Stimulated activated CD4-positive, alpha-beta T cell treated with anti-CD3 and anti-CD28 coated beads, Interleukin-12 subunit alpha, Interleukin-12 subunit beta, amount 100 ng/mL, for 4 hours (primary cell): ENCODE measurements at regions not wholly inside any gene's neighbourhood (a gene's known extent, or its start where the extent isn't known, plus 50 kb on each side); places are given as distances from the start of the nearest gene placed in this dataset.
"Not testable (repeated sequence)": the region's sequence is repeated elsewhere in the genome, so short reads cannot be mapped to it uniquely, and the experiment has no call there.

Experiments used
- DNase-seq: peaks from one replicate; pipeline ENCODE4 v3.0.0-alpha.2; 2020

- peak; percentile 19 for DNase-seq
Measured at GRCh38 chrX:39688576-39689375, 409.0 kb downstream of the BCOR start.

- DNase-seq: no peak
Measured at GRCh38 chrX:39689376-39690104, 408.2 kb downstream of the BCOR start.

DNA sequence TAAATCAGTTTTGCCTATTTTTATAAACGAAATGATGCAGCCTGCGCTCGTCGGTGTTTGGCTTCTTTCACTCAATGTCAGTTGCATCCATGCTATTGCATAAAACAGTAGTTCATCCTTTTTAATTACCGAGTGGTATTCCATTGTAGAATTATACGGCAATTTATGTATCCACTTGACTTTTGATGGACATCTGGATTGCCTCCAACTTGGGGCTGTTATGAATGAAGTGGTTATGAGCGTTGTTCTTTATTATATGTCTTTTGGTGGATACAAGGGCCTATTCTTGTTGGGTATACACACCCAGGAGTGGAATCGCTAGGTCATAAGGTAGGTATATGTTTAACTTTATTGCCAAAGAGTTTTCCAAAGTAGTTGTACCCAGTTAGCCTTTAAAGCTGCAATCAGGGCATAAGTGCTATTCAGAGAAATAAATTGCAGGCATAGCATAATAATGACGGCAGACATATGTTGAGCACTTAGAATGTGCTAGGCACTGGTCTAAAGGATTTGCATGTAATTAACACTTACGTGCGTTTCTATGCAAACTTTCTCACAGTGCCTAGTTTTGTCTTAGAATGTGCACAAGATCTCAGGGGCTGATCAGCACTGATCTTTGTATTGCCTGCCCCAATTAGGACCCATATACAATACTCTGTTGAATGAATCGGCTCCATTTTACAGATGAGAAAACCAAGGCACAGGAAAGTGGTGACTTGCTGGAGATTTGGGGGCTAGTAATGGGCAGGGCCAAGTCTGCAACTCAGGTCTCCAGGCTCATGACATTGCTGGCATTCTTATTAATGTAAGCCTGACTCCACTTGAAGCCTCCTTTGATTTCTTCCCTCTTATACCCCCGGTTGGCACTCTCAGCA, 407.0 kb downstream of the BCOR start:
- DNase-seq: no peak

- DNase-seq: no peak
Measured at GRCh38 chrX:39691724-39692123, 406.0 kb downstream of the BCOR start.

GRCh38 chrX:39692796-39693195, 405.0 kb downstream of the BCOR start:
- DNase-seq: no peak

DNA sequence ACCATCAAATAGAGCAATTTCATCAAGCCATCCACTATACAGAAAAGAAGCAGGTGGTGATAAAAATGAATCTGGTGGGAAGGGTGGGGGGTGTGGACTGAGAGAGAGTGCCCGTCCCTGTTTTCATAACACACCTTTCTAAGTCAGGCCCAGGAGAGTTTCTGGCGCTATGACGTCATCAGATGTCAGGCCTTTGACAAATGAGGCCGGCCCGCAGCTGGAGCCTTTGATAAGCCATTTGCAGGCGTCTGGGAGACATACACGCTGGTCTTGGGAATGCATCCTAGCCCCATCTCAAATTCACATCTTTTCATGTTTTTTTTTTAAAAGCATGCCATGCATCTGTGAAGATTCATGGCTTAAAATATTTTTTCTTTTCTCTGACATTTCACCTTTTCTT, 404.5 kb downstream of the BCOR start:
- no peak for DNase-seq

DNA sequence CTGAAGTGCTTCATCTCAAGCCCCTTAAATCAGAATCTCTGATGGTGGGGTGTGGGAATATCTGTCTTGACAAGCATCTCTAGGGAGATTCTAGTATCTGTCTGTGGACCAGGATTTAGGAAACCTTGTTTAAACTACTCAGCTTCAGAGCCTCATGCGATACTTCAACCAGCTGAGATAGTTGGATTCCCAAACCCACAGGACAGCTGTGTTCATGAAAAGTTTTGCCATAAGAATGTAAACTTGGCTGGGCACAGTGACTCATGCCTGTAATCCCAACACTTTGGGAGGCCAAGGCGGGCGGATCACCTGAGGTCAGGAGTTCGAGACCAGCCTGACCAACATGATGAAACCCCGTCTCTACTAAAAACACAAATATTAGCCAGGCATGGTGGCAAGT, 395.1 kb downstream of the BCOR start:
- not testable (repeated sequence) for DNase-seq

DNA sequence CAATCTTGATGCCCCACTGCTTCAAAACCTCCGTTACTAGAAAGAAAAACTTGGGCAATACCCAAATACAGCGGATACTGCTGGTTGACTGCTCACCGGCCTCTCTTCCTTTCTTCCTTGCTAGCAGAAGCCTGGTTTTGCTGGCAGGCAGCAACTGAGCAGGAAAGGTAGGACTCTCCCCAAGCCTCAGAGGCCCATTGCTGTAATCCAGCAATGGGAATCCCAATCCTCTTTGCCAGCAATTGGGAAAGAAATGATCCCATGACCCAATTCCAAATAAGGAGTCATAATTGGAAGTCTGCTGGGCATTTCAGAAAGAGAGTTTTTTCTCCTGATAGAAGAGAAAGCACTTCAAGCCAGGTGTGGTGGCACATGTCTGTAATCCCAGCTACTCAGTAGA, 394.5 kb downstream of the BCOR start:
- no peak for DNase-seq

DNA sequence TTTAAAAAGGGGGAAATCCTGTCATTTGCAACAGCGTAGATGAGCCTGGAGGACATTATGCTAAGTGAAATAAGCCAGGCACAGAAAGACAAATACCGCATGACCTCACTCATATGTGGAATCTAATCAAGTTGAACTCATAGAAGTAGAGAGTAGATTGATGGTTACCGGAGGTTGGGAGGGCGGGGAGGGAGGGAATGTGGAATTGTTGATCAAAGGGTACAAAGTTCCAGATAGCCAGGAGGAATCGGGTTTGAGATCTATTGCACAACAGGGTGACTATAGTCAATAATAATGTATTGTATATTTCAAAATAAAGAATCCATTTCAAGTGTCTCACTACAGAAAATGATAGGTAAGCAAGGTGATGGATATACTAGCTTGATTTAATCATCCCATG, 393.2 kb downstream of the BCOR start:
- no peak for DNase-seq

DNA sequence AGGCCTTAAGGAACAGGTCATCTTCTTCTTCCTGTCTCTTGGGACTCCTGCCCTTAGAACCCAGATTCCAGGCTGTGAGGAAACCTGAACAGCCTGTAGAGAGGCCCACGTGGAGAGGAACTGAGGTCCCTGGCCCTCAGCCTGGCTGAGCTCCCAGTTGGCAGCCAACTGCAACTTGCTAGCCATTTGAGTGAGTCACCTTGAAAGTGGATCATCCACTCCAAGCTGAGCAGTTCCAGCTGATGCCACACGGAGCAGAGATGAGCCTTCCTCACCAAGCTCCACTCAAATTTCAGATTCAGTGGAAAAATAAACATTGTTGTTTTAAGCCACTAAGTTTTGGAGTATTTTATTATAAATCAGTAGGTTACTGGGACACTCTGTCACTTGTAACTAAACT, 392.5 kb downstream of the BCOR start:
- DNase-seq: no peak

DNA sequence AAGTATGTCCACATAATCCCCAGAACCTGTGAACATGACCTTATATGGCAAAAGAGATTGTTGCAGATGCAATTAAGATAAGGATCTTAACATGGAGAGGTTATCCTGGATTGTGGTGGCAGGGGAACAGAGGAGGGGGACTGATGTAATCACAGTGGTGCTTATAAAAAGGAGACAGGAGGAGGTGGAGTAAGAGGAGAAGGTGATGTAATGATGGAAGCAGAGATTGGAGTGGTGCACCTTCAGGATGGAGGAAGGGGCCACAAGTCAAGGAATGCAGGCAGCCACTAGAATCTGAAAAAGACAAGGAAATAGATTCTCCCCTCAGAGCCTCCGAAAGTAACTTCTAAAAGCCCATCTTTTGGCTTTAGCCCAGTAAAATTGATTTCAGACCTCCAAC, 388.4 kb downstream of the BCOR start:
- no peak for DNase-seq

DNA sequence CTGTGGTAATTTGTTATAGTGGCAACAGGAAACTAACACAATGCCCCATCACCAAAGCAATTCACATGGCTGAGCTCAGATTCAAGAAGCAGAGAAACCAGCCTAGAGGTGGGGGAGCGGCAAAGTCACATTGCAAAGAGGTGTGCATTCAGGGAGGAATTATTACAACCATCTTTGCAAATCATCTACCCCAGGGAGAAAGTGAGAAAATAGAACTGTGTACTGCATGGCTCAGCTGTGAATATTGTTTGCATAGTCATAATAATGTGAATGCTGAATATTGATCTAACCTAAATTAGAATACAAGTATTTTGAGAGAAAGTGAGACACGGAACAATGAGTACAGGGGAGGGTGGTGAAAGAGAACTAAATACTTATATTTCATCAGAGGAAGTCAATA, 387.9 kb downstream of the BCOR start:
- no peak for DNase-seq

DNA sequence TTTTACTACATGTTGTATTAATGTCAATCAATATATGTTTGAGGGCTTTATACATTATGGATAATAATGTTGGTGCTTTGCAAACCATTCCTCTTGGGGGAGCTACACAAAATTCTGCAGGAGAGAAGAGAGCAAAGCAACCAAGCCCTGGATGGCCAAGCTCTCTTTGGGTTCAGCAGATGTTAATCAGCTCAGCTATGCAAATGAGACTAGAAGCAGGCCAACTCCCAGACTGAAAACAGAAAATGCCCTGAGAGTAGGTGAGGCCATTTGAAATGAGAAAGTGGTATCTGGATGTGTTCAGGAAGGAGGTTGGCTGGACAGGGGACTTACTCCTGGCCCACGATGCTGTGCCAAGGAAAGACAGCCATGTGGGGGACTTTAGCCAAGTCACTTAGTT, 387.0 kb downstream of the BCOR start:
- no peak for DNase-seq

DNA sequence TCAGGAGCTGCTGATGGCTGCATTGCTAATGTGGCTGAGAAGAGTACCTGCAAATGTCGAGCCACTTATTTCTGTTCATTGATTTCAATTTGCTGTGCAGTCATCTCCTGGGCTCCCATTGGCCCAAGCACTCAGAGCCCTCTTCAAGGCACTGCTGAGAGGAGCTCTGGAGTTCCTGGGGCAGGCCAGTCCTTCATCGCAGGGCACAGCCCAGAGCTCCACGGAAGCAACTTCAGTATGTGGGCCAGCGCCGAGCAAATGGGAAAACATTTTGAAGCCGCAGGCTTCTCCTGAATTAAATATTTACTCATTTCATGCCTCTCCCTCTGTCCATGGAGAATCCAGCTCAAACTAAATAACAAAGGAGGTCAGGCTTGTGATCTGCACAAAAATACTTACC, 383.3 kb downstream of the BCOR start:
- no peak for DNase-seq

GRCh38 chrX:39716401-39716800, 381.4 kb downstream of the BCOR start:
- no peak for DNase-seq

- DNase-seq: no peak
Measured at GRCh38 chrX:39716802-39717540, 380.8 kb downstream of the BCOR start.

- no peak for DNase-seq
Measured at GRCh38 chrX:39718981-39719380, 378.8 kb downstream of the BCOR start.

GRCh38 chrX:39720945-39721344, 376.8 kb downstream of the BCOR start:
- DNase-seq: no peak

DNA sequence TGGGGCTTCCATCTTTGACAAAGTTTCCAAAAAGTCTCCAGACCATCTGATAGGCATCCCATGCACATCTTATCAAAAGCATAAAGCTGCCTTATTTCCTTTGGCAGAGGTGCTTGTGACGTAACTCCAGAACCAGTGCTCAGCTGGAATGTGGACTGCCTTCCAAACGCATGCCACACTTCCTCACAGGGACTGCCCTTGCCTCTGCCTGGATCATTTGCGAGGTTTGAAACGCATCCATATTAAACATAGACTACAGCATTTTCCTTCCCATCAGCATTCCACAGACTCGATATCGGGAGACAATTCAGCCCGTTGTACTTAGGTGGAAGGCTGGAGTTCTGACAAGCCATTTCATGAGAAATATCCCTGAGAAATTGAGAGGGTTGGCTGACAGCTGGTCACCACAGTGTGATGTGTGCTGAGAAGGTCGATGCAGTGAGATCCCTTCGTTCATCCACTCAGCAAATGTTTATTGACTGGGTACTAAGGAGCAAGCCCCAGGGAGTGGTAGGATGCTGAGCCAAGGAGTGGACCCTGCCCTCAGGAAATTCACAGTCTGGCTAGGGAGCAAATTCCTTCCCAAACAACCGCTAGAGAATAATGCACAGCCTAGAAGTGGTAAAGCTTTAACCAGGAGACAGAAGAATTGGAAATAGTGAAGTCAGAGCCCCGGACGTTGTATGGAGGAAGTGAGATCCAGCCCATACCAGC, 376.0 kb downstream of the BCOR start:
- no peak for DNase-seq

- no peak for DNase-seq
Measured at GRCh38 chrX:39724544-39724943, 373.2 kb downstream of the BCOR start.

GRCh38 chrX:39725114-39725513, 372.6 kb downstream of the BCOR start:
- DNase-seq: no peak
